Mammary epithelial cell (primary cell): ENCODE measurements at regions not wholly inside any gene's neighbourhood (a gene's known extent, or its start where the extent isn't known, plus 50 kb on each side); places are given as distances from the start of the nearest gene placed in this dataset.

Experiments used
- CTCF ChIP-seq, 2 donors: IDR thresholded peaks in 1 of 2; conservative IDR thresholded peaks in 1 of 2; 2 replicates each; pipeline ENCODE4 v1.5.1; 2011 to 2012; ENCODE audit warnings: inconsistent platforms in 2 of 2, low read length in 2 of 2, mild to moderate bottlenecking in 2 of 2, control low read depth in 1 of 2, low read depth in 1 of 2; ENCODE audit not compliant: insufficient read depth in 1 of 2; ENCODE audit errors: extremely low read depth in 1 of 2
- EZH2 ChIP-seq: IDR thresholded peaks from 2 replicates; pipeline ENCODE4 v1.6.1; 2012; ENCODE audit warnings: low read length, inconsistent platforms, borderline replicate concordance

DNA sequence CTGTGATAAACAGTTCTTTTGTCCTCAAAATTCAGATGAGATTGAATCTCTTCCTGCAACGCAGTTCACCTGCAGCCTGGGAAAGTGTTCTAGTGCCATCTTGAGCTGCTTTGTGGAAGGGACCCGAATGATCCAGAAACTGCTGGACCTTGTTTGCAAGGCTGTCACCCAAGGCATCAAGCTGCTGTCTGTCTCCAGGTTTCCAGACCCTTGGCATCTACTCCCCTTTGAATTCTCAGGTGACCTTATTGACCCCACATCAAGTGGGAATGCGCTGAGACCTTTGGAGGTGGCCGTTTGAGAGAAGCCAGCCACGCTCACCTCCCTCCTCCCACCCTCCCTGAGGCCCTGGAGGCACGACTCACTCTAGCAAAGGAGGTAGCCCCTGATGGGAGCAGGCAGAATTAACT is 112.5 kb downstream of the EDN3 start:
- TF ChIP-seq CTCF (conservative IDR thresholded peaks at IDR 0.05 in 1 of 2, IDR thresholded peaks at IDR 0.05 in 1 of 2; ENCODE audit: extremely low read depth in 1 of 2, insufficient read depth in 1 of 2, low read depth in 1 of 2, low read length in 2 of 2) (no peak), EZH2 (no peak)
